Activated naive CD8-positive, alpha-beta T cell (primary cell): ENCODE measurements at regions not wholly inside any gene's neighbourhood (a gene's known extent, or its start where the extent isn't known, plus 50 kb on each side); places are given as distances from the start of the nearest gene placed in this dataset.

Experiments used
- H3K27ac Mint-ChIP-seq: one replicate; pipeline ENCODE4 v1.8.0; 2021; ENCODE audit warnings: mixed read lengths
- H3K27me3 Mint-ChIP-seq: one replicate; pipeline ENCODE4 v1.8.0; 2021; ENCODE audit warnings: mixed read lengths
- H3K36me3 Mint-ChIP-seq: one replicate; pipeline ENCODE4 v1.8.0; 2021; ENCODE audit warnings: mixed read lengths
- H3K4me1 Mint-ChIP-seq: one replicate; pipeline ENCODE4 v1.8.0; 2021; ENCODE audit warnings: low read depth, mixed read lengths
- H3K4me3 Mint-ChIP-seq: one replicate; pipeline ENCODE4 v1.8.0; 2021; ENCODE audit warnings: mild to moderate bottlenecking, mixed read lengths
- H3K9me3 Mint-ChIP-seq: one replicate; pipeline ENCODE4 v1.8.0; 2021; ENCODE audit warnings: low read depth, mixed read lengths

- no peaks in the 10 kb centered on the region for H3K36me3 Mint-ChIP-seq
- no peak overlapping the region for H3K4me3 Mint-ChIP-seq
- no peaks in the 10 kb centered on the region for H3K4me1 Mint-ChIP-seq
- H3K9me3 Mint-ChIP-seq: peaks cover 10% of the 10 kb centered on the region
- no peaks in the 10 kb centered on the region for H3K27me3 Mint-ChIP-seq
- H3K27ac Mint-ChIP-seq: no peak overlapping the region
Measured at GRCh38 chr3:24944805-24945520, 450.3 kb upstream of the THRB start.

- no peaks in the 10 kb centered on the region for H3K36me3 Mint-ChIP-seq
- H3K9me3 Mint-ChIP-seq: peaks cover 10% of the 10 kb centered on the region
- H3K27ac Mint-ChIP-seq: no peak overlapping the region
- H3K27me3 Mint-ChIP-seq: no peaks in the 10 kb centered on the region
- H3K4me1 Mint-ChIP-seq: no peaks in the 10 kb centered on the region
- H3K4me3 Mint-ChIP-seq: no peak overlapping the region
Measured at GRCh38 chr3:24945563-24945962, 450.9 kb upstream of the THRB start.

- H3K27me3 Mint-ChIP-seq: no peaks in the 10 kb centered on the region
- no peaks in the 10 kb centered on the region for H3K4me1 Mint-ChIP-seq
Measured at GRCh38 chr3:24947103-24947502, 452.5 kb upstream of the THRB start.

GRCh38 chr3:24951180-24951579, 456.5 kb upstream of the THRB start:
- peaks cover 2% of the 10 kb centered on the region for H3K27me3 Mint-ChIP-seq
- no peak overlapping the region for H3K4me3 Mint-ChIP-seq
- H3K9me3 Mint-ChIP-seq: peaks cover 8% of the 10 kb centered on the region
- H3K27ac Mint-ChIP-seq: no peak overlapping the region
- no peaks in the 10 kb centered on the region for H3K4me1 Mint-ChIP-seq
- H3K36me3 Mint-ChIP-seq: no peaks in the 10 kb centered on the region

More at GRCh38 chr3:24947103-24947502, 452.5 kb upstream of the THRB start:
- no peaks in the 10 kb centered on the region for H3K36me3 Mint-ChIP-seq
- H3K4me3 Mint-ChIP-seq: no peak overlapping the region
- H3K9me3 Mint-ChIP-seq: peaks cover 10% of the 10 kb centered on the region
- no peak overlapping the region for H3K27ac Mint-ChIP-seq

- Mint-ChIP-seq H3K27ac (no peak overlapping the region), H3K4me1 (no peaks in the 10 kb centered on the region), H3K36me3 (no peaks in the 10 kb centered on the region), H3K9me3 (peaks cover 4% of the 10 kb centered on the region), H3K4me3 (no peak overlapping the region), H3K27me3 (peaks cover 2% of the 10 kb centered on the region)
Measured at GRCh38 chr3:24952388-24952787, 457.7 kb upstream of the THRB start.

- no peaks in the 10 kb centered on the region for H3K36me3 Mint-ChIP-seq
- no peak overlapping the region for H3K4me3 Mint-ChIP-seq
- H3K9me3 Mint-ChIP-seq: peaks cover 4% of the 10 kb centered on the region
- no peaks in the 10 kb centered on the region for H3K4me1 Mint-ChIP-seq
- H3K27ac Mint-ChIP-seq: no peak overlapping the region
- H3K27me3 Mint-ChIP-seq: peaks cover 2% of the 10 kb centered on the region
Measured at GRCh38 chr3:24953060-24953771, 458.6 kb upstream of the THRB start.

- H3K27ac Mint-ChIP-seq: no peak overlapping the region
- H3K27me3 Mint-ChIP-seq: peaks cover 2% of the 10 kb centered on the region
- H3K9me3 Mint-ChIP-seq: no peaks in the 10 kb centered on the region
- H3K36me3 Mint-ChIP-seq: no peaks in the 10 kb centered on the region
- no peaks in the 10 kb centered on the region for H3K4me1 Mint-ChIP-seq
- H3K4me3 Mint-ChIP-seq: no peak overlapping the region
Measured at GRCh38 chr3:24956613-24957012, 462.0 kb upstream of the THRB start.

GRCh38 chr3:24958271-24958670, 463.6 kb upstream of the THRB start:
- no peaks in the 10 kb centered on the region for H3K36me3 Mint-ChIP-seq
- H3K4me3 Mint-ChIP-seq: no peak overlapping the region
- H3K4me1 Mint-ChIP-seq: no peaks in the 10 kb centered on the region
- H3K27me3 Mint-ChIP-seq: no peaks in the 10 kb centered on the region
- H3K9me3 Mint-ChIP-seq: no peaks in the 10 kb centered on the region
- H3K27ac Mint-ChIP-seq: no peak overlapping the region

GRCh38 chr3:24958910-24959447, 464.3 kb upstream of the THRB start:
- Mint-ChIP-seq H3K4me1 (no peaks in the 10 kb centered on the region), H3K36me3 (no peaks in the 10 kb centered on the region), H3K9me3 (no peaks in the 10 kb centered on the region), H3K27me3 (no peaks in the 10 kb centered on the region), H3K27ac (no peak overlapping the region), H3K4me3 (no peak overlapping the region)

- Mint-ChIP-seq H3K36me3 (no peaks in the 10 kb centered on the region), H3K4me1 (no peaks in the 10 kb centered on the region), H3K27me3 (no peaks in the 10 kb centered on the region), H3K4me3 (no peak overlapping the region), H3K9me3 (no peaks in the 10 kb centered on the region), H3K27ac (no peak overlapping the region)
Measured at GRCh38 chr3:24963762-24964625, 464.1 kb upstream of the RARB start.

GRCh38 chr3:24965706-24966385, 462.2 kb upstream of the RARB start:
- H3K4me3 Mint-ChIP-seq: no peak overlapping the region
- no peaks in the 10 kb centered on the region for H3K9me3 Mint-ChIP-seq
- no peak overlapping the region for H3K27ac Mint-ChIP-seq
- no peaks in the 10 kb centered on the region for H3K4me1 Mint-ChIP-seq
- H3K27me3 Mint-ChIP-seq: no peaks in the 10 kb centered on the region
- H3K36me3 Mint-ChIP-seq: no peaks in the 10 kb centered on the region

- Mint-ChIP-seq H3K4me3 (no peak overlapping the region), H3K4me1 (no peaks in the 10 kb centered on the region), H3K27ac (no peak overlapping the region), H3K9me3 (peaks cover 3% of the 10 kb centered on the region), H3K36me3 (no peaks in the 10 kb centered on the region), H3K27me3 (no peaks in the 10 kb centered on the region)
Measured at GRCh38 chr3:24968036-24968435, 460.0 kb upstream of the RARB start.

GRCh38 chr3:24972491-24972890, 455.6 kb upstream of the RARB start:
- H3K4me1 Mint-ChIP-seq: no peaks in the 10 kb centered on the region

GRCh38 chr3:24981309-24981708, 446.8 kb upstream of the RARB start:
- Mint-ChIP-seq H3K4me3 (no peak overlapping the region), H3K9me3 (peaks cover 14% of the 10 kb centered on the region), H3K27me3 (peaks cover 4% of the 10 kb centered on the region), H3K36me3 (no peaks in the 10 kb centered on the region), H3K4me1 (no peaks in the 10 kb centered on the region), H3K27ac (no peak overlapping the region)

More at GRCh38 chr3:24972491-24972890, 455.6 kb upstream of the RARB start:
- no peaks in the 10 kb centered on the region for H3K27me3 Mint-ChIP-seq
- H3K27ac Mint-ChIP-seq: no peak overlapping the region
- peaks cover 3% of the 10 kb centered on the region for H3K9me3 Mint-ChIP-seq
- no peaks in the 10 kb centered on the region for H3K36me3 Mint-ChIP-seq
- H3K4me3 Mint-ChIP-seq: no peak overlapping the region
